ENCODE measurements at regions not wholly inside any gene's neighbourhood (a gene's known extent, or its start where the extent isn't known, plus 50 kb on each side); places are given as distances from the start of the nearest gene placed in this dataset.
"Not testable (repeated sequence)": the region's sequence is repeated elsewhere in the genome, so short reads cannot be mapped to it uniquely, and the experiment has no call there.

- DNase-seq (ENCODE audit: low spot score in 2 of 2); H3K9me3 Mint-ChIP-seq; ATAC-seq (ENCODE audit: low read depth); H3K36me3 Mint-ChIP-seq; H3K27me3 Mint-ChIP-seq; H3K4me1 Mint-ChIP-seq; H3K27ac Mint-ChIP-seq; H3K4me3 Mint-ChIP-seq: not testable (repeated sequence)
Measured at GRCh38 chr21:27908816-27909215, 941.9 kb upstream of the ADAMTS5 start.

DNA sequence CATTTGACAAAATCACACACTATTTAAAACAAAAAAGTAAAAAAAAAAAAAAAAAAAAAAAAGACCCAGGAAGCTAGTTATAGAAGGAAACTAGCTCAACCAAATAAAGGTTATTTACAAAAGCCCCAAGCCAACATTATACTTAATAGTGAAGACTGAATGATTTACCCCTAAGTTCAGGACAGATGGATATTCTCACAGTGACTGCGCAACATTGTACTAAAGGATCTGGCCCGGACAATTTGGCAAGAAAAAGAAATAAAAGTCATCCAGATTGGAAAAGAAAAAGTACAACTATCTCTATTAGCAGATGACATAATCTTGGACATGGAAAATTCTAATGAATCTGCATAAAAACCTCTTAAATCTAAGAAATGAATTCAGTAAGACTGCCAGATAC, 936.0 kb upstream of the ADAMTS5 start:
- H3K4me1 Mint-ChIP-seq = not testable (repeated sequence)

DNA sequence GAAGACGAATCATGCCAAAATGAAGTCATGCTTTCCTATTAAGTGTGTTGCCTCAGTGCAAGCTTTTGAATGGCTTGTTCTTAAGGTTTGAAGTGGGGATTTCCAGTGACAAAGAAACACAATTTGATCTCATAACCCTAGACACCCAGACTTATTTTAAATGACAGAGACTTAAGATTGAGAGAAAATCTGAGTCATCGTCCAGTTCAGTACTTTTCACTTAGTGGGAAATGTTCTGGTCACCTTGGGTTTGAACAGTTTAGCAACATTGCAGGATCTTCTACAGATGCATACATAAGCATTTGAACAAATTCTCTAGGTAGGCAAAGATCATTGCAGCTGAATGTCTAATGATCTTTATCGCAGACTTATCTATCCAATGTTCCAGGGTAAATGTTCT, 926.7 kb upstream of the ADAMTS5 start:
- H3K27me3 Mint-ChIP-seq; H3K4me3 Mint-ChIP-seq; H3K9me3 Mint-ChIP-seq; H3K4me1 Mint-ChIP-seq; ATAC-seq (ENCODE audit: low read depth); H3K36me3 Mint-ChIP-seq; DNase-seq (ENCODE audit: low spot score in 2 of 2); H3K27ac Mint-ChIP-seq: not testable (repeated sequence)

More for the DNA sequence above, 936.0 kb upstream of the ADAMTS5 start:
- not testable (repeated sequence) for DNase-seq (ENCODE audit: low spot score in 2 of 2); H3K27ac Mint-ChIP-seq; H3K4me3 Mint-ChIP-seq; H3K9me3 Mint-ChIP-seq; H3K27me3 Mint-ChIP-seq; ATAC-seq (ENCODE audit: low read depth); H3K36me3 Mint-ChIP-seq

- not testable (repeated sequence) for ATAC-seq (ENCODE audit: low read depth); DNase-seq (ENCODE audit: low spot score in 2 of 2); H3K27me3 Mint-ChIP-seq; H3K9me3 Mint-ChIP-seq; H3K4me1 Mint-ChIP-seq; H3K36me3 Mint-ChIP-seq; H3K4me3 Mint-ChIP-seq; H3K27ac Mint-ChIP-seq
Measured at GRCh38 chr21:27891495-27891894, 924.6 kb upstream of the ADAMTS5 start.

GRCh38 chr21:27887808-27888455, 921.0 kb upstream of the ADAMTS5 start:
- not testable (repeated sequence) for ATAC-seq (ENCODE audit: low read depth); H3K4me1 Mint-ChIP-seq; H3K27me3 Mint-ChIP-seq; H3K4me3 Mint-ChIP-seq; DNase-seq (ENCODE audit: low spot score in 2 of 2); H3K9me3 Mint-ChIP-seq; H3K36me3 Mint-ChIP-seq; H3K27ac Mint-ChIP-seq

DNA sequence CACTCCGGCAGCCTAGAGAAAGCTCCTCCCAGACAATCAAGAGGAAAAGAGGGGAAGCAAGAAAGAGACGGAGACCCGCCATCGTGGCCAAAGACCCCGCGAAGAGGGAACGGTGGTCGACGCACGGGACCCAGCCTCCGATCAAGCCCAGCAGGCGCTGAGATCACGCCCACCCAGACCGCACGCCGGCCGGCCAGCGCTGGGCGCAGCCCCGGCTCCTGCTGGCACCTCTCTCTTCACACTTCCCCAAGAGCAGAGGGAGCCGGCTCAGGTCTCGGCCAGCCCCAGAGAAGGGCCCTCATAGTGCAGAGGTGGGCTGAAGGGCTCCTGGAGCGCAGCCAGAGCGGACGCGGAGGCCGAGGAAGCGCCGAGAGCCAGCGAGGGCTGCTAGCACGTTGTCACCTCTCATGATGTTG, 918.4 kb upstream of the ADAMTS5 start:
- Mint-ChIP-seq H3K27ac (no peak overlapping the region), H3K36me3 (no peaks in the 10 kb centered on the region), H3K27me3 (no peaks in the 10 kb centered on the region), H3K4me3 (no peak overlapping the region), H3K9me3 (no peaks in the 10 kb centered on the region), H3K4me1 (no peaks in the 10 kb centered on the region)
- no peak for DNase-seq (ENCODE audit: low spot score in 2 of 2)
- ATAC-seq (ENCODE audit: low read depth) = no peak

DNA sequence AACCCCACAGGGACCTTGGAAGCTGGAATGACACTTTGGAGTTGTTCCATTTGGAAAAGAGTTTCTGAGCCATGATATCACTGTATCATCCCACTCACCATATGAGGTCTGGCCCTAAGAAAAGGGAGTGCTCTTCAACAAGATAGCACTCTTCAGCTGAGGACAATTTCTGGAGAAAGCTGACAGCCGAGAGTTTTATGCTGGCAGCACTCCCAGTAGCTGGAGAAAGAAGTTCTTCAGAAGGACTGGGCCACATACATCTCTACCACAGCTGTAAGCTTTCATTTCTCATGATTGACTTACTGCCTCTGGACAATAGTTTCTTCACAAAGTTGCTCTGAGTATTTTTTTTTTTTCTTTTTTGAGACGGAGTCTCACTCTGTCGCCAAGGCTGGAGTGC, 914.4 kb upstream of the ADAMTS5 start:
- DNase-seq (ENCODE audit: low spot score in 2 of 2); ATAC-seq (ENCODE audit: low read depth); H3K4me3 Mint-ChIP-seq; H3K36me3 Mint-ChIP-seq; H3K4me1 Mint-ChIP-seq; H3K27me3 Mint-ChIP-seq; H3K9me3 Mint-ChIP-seq; H3K27ac Mint-ChIP-seq: not testable (repeated sequence)

GRCh38 chr21:27872411-27872810, 905.5 kb upstream of the ADAMTS5 start:
- not testable (repeated sequence) for H3K9me3 Mint-ChIP-seq; DNase-seq (ENCODE audit: low spot score in 2 of 2); H3K36me3 Mint-ChIP-seq; ATAC-seq (ENCODE audit: low read depth); H3K4me1 Mint-ChIP-seq; H3K4me3 Mint-ChIP-seq; H3K27ac Mint-ChIP-seq; H3K27me3 Mint-ChIP-seq

- H3K36me3 Mint-ChIP-seq; H3K4me1 Mint-ChIP-seq; H3K27me3 Mint-ChIP-seq; ATAC-seq (ENCODE audit: low read depth); H3K9me3 Mint-ChIP-seq; H3K4me3 Mint-ChIP-seq; H3K27ac Mint-ChIP-seq; DNase-seq (ENCODE audit: low spot score in 2 of 2): not testable (repeated sequence)
Measured at GRCh38 chr21:27870755-27871154, 903.9 kb upstream of the ADAMTS5 start.

- not testable (repeated sequence) for H3K4me3 Mint-ChIP-seq; H3K27ac Mint-ChIP-seq; H3K9me3 Mint-ChIP-seq; H3K27me3 Mint-ChIP-seq; ATAC-seq (ENCODE audit: low read depth); DNase-seq (ENCODE audit: low spot score in 2 of 2); H3K4me1 Mint-ChIP-seq; H3K36me3 Mint-ChIP-seq
Measured at GRCh38 chr21:27860314-27860955, 893.5 kb upstream of the ADAMTS5 start.

DNA sequence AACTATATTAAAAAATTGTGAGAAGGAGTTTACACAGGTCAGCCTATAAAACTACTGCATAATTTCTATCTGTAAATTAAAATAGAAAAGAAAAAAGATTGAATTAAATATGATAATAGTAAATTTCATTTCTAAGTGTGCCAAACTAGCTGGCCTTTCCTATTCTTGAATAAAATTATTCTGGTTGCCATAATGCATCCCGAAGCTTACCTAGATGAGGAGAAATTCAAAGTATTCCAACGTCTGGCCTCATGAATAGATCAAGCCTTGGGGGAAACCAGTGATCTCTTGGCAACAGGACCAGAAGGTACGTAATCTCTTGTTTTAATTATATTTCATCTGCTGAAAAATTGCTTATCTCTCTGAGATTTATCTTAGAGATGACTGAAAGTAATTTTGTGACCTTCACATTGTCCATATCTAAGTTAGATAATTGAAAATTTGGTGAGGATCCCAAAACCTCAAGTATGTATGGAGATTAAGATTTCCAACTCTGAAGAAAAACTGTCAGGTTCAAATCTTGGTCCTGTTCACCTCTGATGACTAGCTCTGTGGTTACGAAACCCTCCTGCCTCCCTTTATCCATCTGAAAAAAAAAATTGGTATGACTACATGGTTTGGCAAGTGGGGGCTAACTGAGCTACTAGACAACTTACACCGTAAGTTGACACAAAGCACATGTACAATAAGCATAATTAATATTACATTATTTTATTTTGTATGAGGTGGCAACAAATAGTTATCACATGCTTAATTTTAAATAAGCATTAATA, 891.4 kb upstream of the ADAMTS5 start:
- H3K9me3 Mint-ChIP-seq; DNase-seq (ENCODE audit: low spot score in 2 of 2); ATAC-seq (ENCODE audit: low read depth); H3K27ac Mint-ChIP-seq; H3K36me3 Mint-ChIP-seq; H3K27me3 Mint-ChIP-seq; H3K4me1 Mint-ChIP-seq; H3K4me3 Mint-ChIP-seq: not testable (repeated sequence)

- ATAC-seq (ENCODE audit: low read depth); H3K4me1 Mint-ChIP-seq; H3K4me3 Mint-ChIP-seq; H3K27me3 Mint-ChIP-seq; H3K9me3 Mint-ChIP-seq; DNase-seq (ENCODE audit: low spot score in 2 of 2); H3K36me3 Mint-ChIP-seq; H3K27ac Mint-ChIP-seq: not testable (repeated sequence)
Measured at GRCh38 chr21:27856988-27857387, 890.1 kb upstream of the ADAMTS5 start.

DNA sequence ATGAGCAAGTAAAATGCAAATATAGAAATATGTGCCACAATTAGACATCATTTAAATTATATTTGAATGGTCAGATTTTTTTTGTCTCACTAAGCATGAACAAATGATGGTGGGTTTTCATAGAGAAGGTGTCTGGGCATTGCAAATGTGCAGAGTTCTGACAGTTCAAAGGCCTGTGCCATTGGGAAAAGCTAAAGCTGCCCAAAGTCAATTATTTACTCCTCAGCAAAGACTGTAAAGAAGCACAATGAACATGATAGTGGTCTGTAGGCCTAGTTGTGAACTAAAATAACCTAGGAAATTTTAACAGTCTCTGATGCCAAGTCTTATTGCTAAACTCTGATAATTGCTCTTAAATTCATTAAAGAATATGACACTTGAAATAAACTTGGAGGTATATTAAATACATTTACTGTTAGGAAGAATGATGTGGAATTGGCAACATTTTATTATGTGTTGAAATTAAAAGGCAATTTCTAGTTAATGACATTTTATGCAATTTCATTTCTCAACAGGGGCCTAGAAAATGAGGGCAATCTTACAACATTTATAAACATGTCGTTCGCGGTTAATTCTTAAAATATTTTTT, 874.3 kb upstream of the ADAMTS5 start:
- H3K36me3 Mint-ChIP-seq = no peaks in the 10 kb centered on the region
- DNase-seq (ENCODE audit: low spot score in 2 of 2) = no peak
- no peak for ATAC-seq (ENCODE audit: low read depth)
- no peak overlapping the region for H3K27ac Mint-ChIP-seq
- peaks cover 2% of the 10 kb centered on the region for H3K9me3 Mint-ChIP-seq
- no peaks in the 10 kb centered on the region for H3K27me3 Mint-ChIP-seq
- no peaks in the 10 kb centered on the region for H3K4me1 Mint-ChIP-seq
- no peak overlapping the region for H3K4me3 Mint-ChIP-seq

DNA sequence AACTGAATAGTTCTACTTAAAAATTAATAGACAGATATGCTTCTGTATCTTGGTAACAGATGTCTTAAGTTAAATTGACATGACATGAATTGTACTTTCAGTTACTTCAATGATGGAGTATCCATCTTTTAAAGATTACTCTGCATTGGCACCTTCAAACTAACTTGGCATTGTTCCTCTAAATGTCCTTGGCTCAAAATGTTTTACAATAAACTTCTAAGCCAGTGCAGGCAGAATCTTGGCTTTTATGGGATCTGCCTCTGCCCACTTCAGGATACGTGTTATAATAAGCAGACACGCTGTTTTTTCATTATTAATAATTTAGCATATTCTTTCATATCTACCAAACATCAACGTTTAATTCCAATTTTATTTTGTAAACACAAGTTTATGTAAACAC, 873.4 kb upstream of the ADAMTS5 start:
- peaks cover 4% of the 10 kb centered on the region for H3K9me3 Mint-ChIP-seq
- ATAC-seq (ENCODE audit: low read depth) (no peak), DNase-seq (ENCODE audit: low spot score in 2 of 2) (no peak)
- no peaks in the 10 kb centered on the region for H3K36me3 Mint-ChIP-seq
- no peaks in the 10 kb centered on the region for H3K27me3 Mint-ChIP-seq
- no peaks in the 10 kb centered on the region for H3K4me1 Mint-ChIP-seq
- H3K27ac Mint-ChIP-seq = no peak overlapping the region
- no peak overlapping the region for H3K4me3 Mint-ChIP-seq
